ENCODE measurements at regions not wholly inside any gene's neighbourhood (a gene's known extent, or its start where the extent isn't known, plus 50 kb on each side); places are given as distances from the start of the nearest gene placed in this dataset.
"Not testable (repeated sequence)": the region's sequence is repeated elsewhere in the genome, so short reads cannot be mapped to it uniquely, and the experiment has no call there.

GRCh38 chr18:52236131-52236530, 103.9 kb upstream of the DCC start:
- no peak for TF ChIP-seq ZFX (IDR thresholded peaks at IDR 0.05)
- no peak for TF ChIP-seq CTCF (conservative IDR thresholded peaks at IDR 0.05)
- H3K27ac ChIP-seq: no peak overlapping the region

- H3K27ac ChIP-seq: no peak overlapping the region
- no peak for TF ChIP-seq ZFX (IDR thresholded peaks at IDR 0.05)
- TF ChIP-seq CTCF (conservative IDR thresholded peaks at IDR 0.05): no peak
These were observed 102.4 kb upstream of the DCC start for GRCh38 chr18:52237551-52237950.

GRCh38 chr18:52242711-52243110, 97.3 kb upstream of the DCC start:
- no peak for TF ChIP-seq ZFX (IDR thresholded peaks at IDR 0.05)
- TF ChIP-seq CTCF (conservative IDR thresholded peaks at IDR 0.05): no peak
- H3K27ac ChIP-seq: no peak overlapping the region

GRCh38 chr18:52244658-52245057, 95.3 kb upstream of the DCC start:
- no peak overlapping the region for H3K27ac ChIP-seq
- TF ChIP-seq CTCF (conservative IDR thresholded peaks at IDR 0.05) (no peak), ZFX (IDR thresholded peaks at IDR 0.05) (no peak)

GRCh38 chr18:52254367-52254766, 85.6 kb upstream of the DCC start:
- TF ChIP-seq ZFX (IDR thresholded peaks at IDR 0.05): no peak
- no peak for TF ChIP-seq CTCF (conservative IDR thresholded peaks at IDR 0.05)

GRCh38 chr18:52257417-52257816, 82.6 kb upstream of the DCC start:
- not testable (repeated sequence) for H3K27ac ChIP-seq

More at GRCh38 chr18:52254367-52254766, 85.6 kb upstream of the DCC start:
- no peak overlapping the region for H3K27ac ChIP-seq

- TF ChIP-seq ZFX (IDR thresholded peaks at IDR 0.05): no peak
- TF ChIP-seq CTCF (conservative IDR thresholded peaks at IDR 0.05): no peak
- no peak overlapping the region for H3K27ac ChIP-seq
These were observed 64.2 kb upstream of the DCC start for GRCh38 chr18:52275817-52276216.

GRCh38 chr18:52277785-52278184, 62.2 kb upstream of the DCC start:
- no peak for TF ChIP-seq ZFX (IDR thresholded peaks at IDR 0.05)
- no peak for TF ChIP-seq CTCF (conservative IDR thresholded peaks at IDR 0.05)
- no peak overlapping the region for H3K27ac ChIP-seq

Measured in C4-2B (cell line).